B cell (primary cell): ENCODE measurements at regions not wholly inside any gene's neighbourhood (a gene's known extent, or its start where the extent isn't known, plus 50 kb on each side); places are given as distances from the start of the nearest gene placed in this dataset.
"Not testable (repeated sequence)": the region's sequence is repeated elsewhere in the genome, so short reads cannot be mapped to it uniquely, and the experiment has no call there.

Experiments used
- ATAC-seq: fragments of 200-7000 bp; cut with Tn5 transposase; one replicate; pipeline ENCODE4 v1.10.0; 2021; ENCODE audit warnings: low read depth, mild to moderate bottlenecking, moderate number of reproducible peaks, moderate library complexity
- CTCF ChIA-PET: fragments of 350-600 bp; sonication (Branson Sonifier 250); formaldehyde crosslinking; loops from one replicate; lab custom pipeline; 2021; ENCODE audit warnings: antibody characterized with exemption, inconsistent platforms; lab: Charles Lee
- POLR2A ChIA-PET: fragments of 350-600 bp; sonication (Branson Sonifier 250); formaldehyde crosslinking; loops from one replicate; lab custom pipeline; 2021; ENCODE audit warnings: antibody characterized with exemption; lab: Charles Lee
- DNase-seq: peaks from one replicate; pipeline ENCODE4 v3.0.0; 2013
- H2AFZ ChIP-seq: 2 replicates; pipeline ENCODE4 v1.6.1; 2012; ENCODE audit warnings: mild to moderate bottlenecking, low read depth, low read length; ENCODE audit not compliant: insufficient read depth, poor library complexity, severe bottlenecking
- H3K27ac ChIP-seq, 2 donors: 1 replicate in 1 of 2; 2 replicates in 1 of 2; pipeline ENCODE4 v1.5.1; 2012 to 2013; ENCODE audit warnings: low read length in 2 of 2, mild to moderate bottlenecking in 2 of 2, moderate library complexity in 1 of 2
- H3K27me3 ChIP-seq, 4 experiments: fragments of 200-600 bp in 1 of 4; sonication (generic) in 1 of 4; replicated peaks in 1 of 4; 1 replicate in 2 of 4; 2 replicates in 2 of 4; pipeline versions ENCODE4 v1.6.1 to v1.7.0; 2013 to 2016; ENCODE audit warnings: low read length in 3 of 4, mild to moderate bottlenecking in 2 of 4, mixed read lengths in 1 of 4, moderate library complexity in 1 of 4; ENCODE audit not compliant: insufficient read depth in 4 of 4, control insufficient read depth in 3 of 4; ENCODE audit errors: control extremely low read depth in 1 of 4
- H3K36me3 ChIP-seq, 2 experiments: replicated peaks in 1 of 2; 1 replicate in 1 of 2; 2 replicates in 1 of 2; pipeline versions ENCODE4 v1.6.1 to v1.7.1; 2013; ENCODE audit warnings: low read length in 1 of 2; ENCODE audit not compliant: insufficient read depth in 2 of 2, control insufficient read depth in 1 of 2; ENCODE audit errors: control extremely low read depth in 1 of 2, extremely low read depth in 1 of 2
- H3K4me1 ChIP-seq, 2 donors: fragments of 200-600 bp in 1 of 2; sonication (generic) in 1 of 2; 1 replicate in 1 of 2; 2 replicates in 1 of 2; pipeline versions ENCODE4 v1.5.1 to v1.6.1; 2013 to 2017; ENCODE audit warnings: low read length in 2 of 2; ENCODE audit not compliant: control insufficient read depth in 2 of 2, insufficient read depth in 2 of 2
- H3K4me2 ChIP-seq: replicated peaks from 2 replicates; pipeline ENCODE3; 2012; ENCODE audit warnings: mild to moderate bottlenecking, low read depth, low read length; ENCODE audit not compliant: poor library complexity, severe bottlenecking
- H3K4me3 ChIP-seq, 5 experiments: fragments of 200-600 bp in 1 of 5; sonication (generic) in 1 of 5; 1 replicate in 3 of 5; 2 replicates in 2 of 5; pipeline versions ENCODE4 v1.5.1 to v1.7.0; 2011 to 2016; ENCODE audit warnings: low read length in 4 of 5, mild to moderate bottlenecking in 4 of 5, low read depth in 2 of 5, control low read depth in 1 of 5, moderate library complexity in 1 of 5; ENCODE audit not compliant: insufficient read depth in 1 of 5; ENCODE audit errors: control extremely low read depth in 1 of 5, extremely low read depth in 1 of 5
- H3K79me2 ChIP-seq: fragments of 200-600 bp; sonication (generic); one replicate; pipeline ENCODE4 v1.6.0; 2016; ENCODE audit warnings: low read length; ENCODE audit not compliant: control insufficient read depth, insufficient read depth
- H3K9ac ChIP-seq: fragments of 200-600 bp; sonication (generic); 2 replicates; pipeline ENCODE4 v1.6.1; 2017; ENCODE audit warnings: mild to moderate bottlenecking, low read length, moderate library complexity
- H3K9me3 ChIP-seq, 3 donors: one replicate each; pipeline versions ENCODE4 v1.6.1 to v1.7.1; 2013; ENCODE audit warnings: low read length in 2 of 3; ENCODE audit not compliant: control insufficient read depth in 2 of 3, insufficient read depth in 1 of 3; ENCODE audit errors: control extremely low read depth in 1 of 3
- H4K20me1 ChIP-seq: 2 replicates; pipeline ENCODE4 v1.6.0; 2012; ENCODE audit warnings: mild to moderate bottlenecking, low read length; ENCODE audit not compliant: insufficient read depth, control insufficient read depth, poor library complexity, severe bottlenecking
- H3K27ac Mint-ChIP-seq: one replicate; pipeline ENCODE4 v1.8.0; 2021; ENCODE audit warnings: mixed read lengths
- H3K27me3 Mint-ChIP-seq: one replicate; pipeline ENCODE4 v1.8.0; 2021; ENCODE audit warnings: mixed read lengths
- H3K4me1 Mint-ChIP-seq: one replicate; pipeline ENCODE4 v1.8.0; 2021; ENCODE audit warnings: mixed read lengths
- H3K4me3 Mint-ChIP-seq: one replicate; pipeline ENCODE4 v1.8.0; 2021; ENCODE audit warnings: mixed read lengths
- H3K9me3 Mint-ChIP-seq: one replicate; pipeline ENCODE4 v1.8.0; 2022; ENCODE audit warnings: mixed read lengths; ENCODE audit not compliant: insufficient read depth
- WGBS: methylation state at CpG from one replicate; pipeline ENCODE4 v1.1.5; 2013; ENCODE audit warnings: missing lambda C conversion rate; ENCODE audit not compliant: insufficient coverage; 5-methylcytosine and 5-hydroxymethylcytosine counted together
- intact Hi-C: fragments of 100-400 bp; cut with micrococcal nuclease; formaldehyde crosslinking; loops from one replicate; pipeline ENCODE4 v1.10.0; 2022

GRCh38 chr4:189707227-189707626 is 233.4 kb upstream of the FRG1 start:
- H3K9me3 ChIP-seq, POLR2A ChIA-PET: not testable (repeated sequence)

GRCh38 chr4:189711956-189712355 is 228.7 kb upstream of the FRG1 start:
- H3K4me3 ChIP-seq, intact Hi-C loops, H3K4me3 Mint-ChIP-seq, H3K4me1 Mint-ChIP-seq, H3K27me3 ChIP-seq, H4K20me1 ChIP-seq, ATAC-seq, H3K79me2 ChIP-seq, H3K27ac ChIP-seq, H3K4me1 ChIP-seq, POLR2A ChIA-PET, H3K27ac Mint-ChIP-seq, H3K9ac ChIP-seq, H3K36me3 ChIP-seq, H3K27me3 Mint-ChIP-seq, H3K9me3 Mint-ChIP-seq, H2AFZ ChIP-seq, H3K9me3 ChIP-seq, H3K4me2 ChIP-seq, DNase-seq, CTCF ChIA-PET: not testable (repeated sequence)
- no CpG with 5 or more reads among the region's 3 CpGs for WGBS

More at GRCh38 chr4:189707227-189707626, 233.4 kb upstream of the FRG1 start:
- H3K4me3 Mint-ChIP-seq, H2AFZ ChIP-seq, H3K27me3 Mint-ChIP-seq, H3K27ac ChIP-seq, H3K4me1 Mint-ChIP-seq, H3K9me3 Mint-ChIP-seq, DNase-seq, H3K4me1 ChIP-seq, H3K36me3 ChIP-seq, ATAC-seq, H3K4me3 ChIP-seq, CTCF ChIA-PET, H4K20me1 ChIP-seq, intact Hi-C loops, H3K9ac ChIP-seq, H3K4me2 ChIP-seq, H3K27me3 ChIP-seq, H3K79me2 ChIP-seq, H3K27ac Mint-ChIP-seq: not testable (repeated sequence)
- no CpG with 5 or more reads among the region's 1 CpG for WGBS

GRCh38 chr4:189721016-189721993 is 219.4 kb upstream of the FRG1 start:
- POLR2A ChIA-PET, intact Hi-C loops, H3K4me3 Mint-ChIP-seq, H3K4me3 ChIP-seq, H3K27me3 Mint-ChIP-seq, H3K9ac ChIP-seq, H3K4me1 Mint-ChIP-seq, H3K4me1 ChIP-seq, H2AFZ ChIP-seq, H3K79me2 ChIP-seq, H3K27ac ChIP-seq, DNase-seq, H3K4me2 ChIP-seq, CTCF ChIA-PET, H4K20me1 ChIP-seq, ATAC-seq, H3K9me3 Mint-ChIP-seq, H3K36me3 ChIP-seq, H3K27ac Mint-ChIP-seq, H3K27me3 ChIP-seq: not testable (repeated sequence)
- 89% methylated on average over 16 of the region's 17 CpGs for WGBS
- H3K9me3 ChIP-seq: peaks cover 0 to 15% (median 0%) of the 10 kb centered on the region in 3 donors
